CD4-positive, alpha-beta T cell (primary cell): ENCODE measurements at regions not wholly inside any gene's neighbourhood (a gene's known extent, or its start where the extent isn't known, plus 50 kb on each side); places are given as distances from the start of the nearest gene placed in this dataset.

Source experiments
- ATAC-seq: fragments of 200-7000 bp; cut with Tn5 transposase; one replicate; pipeline ENCODE4 v1.10.0; 2022; ENCODE audit warnings: mild to moderate bottlenecking; ENCODE audit not compliant: poor library complexity
- CTCF ChIA-PET: fragments of 350-600 bp; sonication (Branson Sonifier 250); formaldehyde crosslinking; loops from one replicate; lab custom pipeline; 2021; ENCODE audit warnings: antibody characterized with exemption, inconsistent platforms; lab: Charles Lee
- POLR2A ChIA-PET: fragments of 350-600 bp; sonication (Branson Sonifier 250); formaldehyde crosslinking; loops from one replicate; lab custom pipeline; 2021; ENCODE audit warnings: antibody characterized with exemption, inconsistent platforms; lab: Charles Lee
- DNase-seq, 14 experiments: peaks; one replicate each; pipeline ENCODE4 v3.0.0-alpha.2; 2013 to 2020; ENCODE audit warnings: mixed read lengths in 2 of 14
- H3K27ac ChIP-seq, 2 donors: one replicate each; pipeline versions ENCODE4 v1.5.1 to v1.7.0; 2013; ENCODE audit warnings: low read length in 2 of 2, low read depth in 1 of 2, mild to moderate bottlenecking in 1 of 2
- H3K27me3 ChIP-seq, 2 experiments: 1 replicate in 1 of 2; 2 replicates in 1 of 2; pipeline versions ENCODE4 v1.6.1 to v1.7.0; 2013; ENCODE audit warnings: low read length in 2 of 2, control low read depth in 1 of 2, mild to moderate bottlenecking in 1 of 2, moderate library complexity in 1 of 2; ENCODE audit not compliant: insufficient read depth in 2 of 2, control insufficient read depth in 1 of 2
- H3K36me3 ChIP-seq: one replicate; pipeline ENCODE4 v1.6.1; 2013; ENCODE audit warnings: low read length, control low read depth; ENCODE audit not compliant: insufficient read depth
- H3K4me1 ChIP-seq: one replicate; pipeline ENCODE4 v1.6.1; 2013; ENCODE audit warnings: low read length, control low read depth; ENCODE audit not compliant: insufficient read depth
- H3K4me3 ChIP-seq: one replicate; pipeline ENCODE4 v1.5.1; 2013; ENCODE audit warnings: mild to moderate bottlenecking, low read length, moderate library complexity
- H3K9me3 ChIP-seq, 2 experiments: 1 replicate in 1 of 2; 2 replicates in 1 of 2; pipeline versions ENCODE4 v1.6.1 to v1.7.0; 2013; ENCODE audit warnings: low read length in 2 of 2, mild to moderate bottlenecking in 2 of 2, control low read depth in 1 of 2, moderate library complexity in 1 of 2; ENCODE audit not compliant: control insufficient read depth in 1 of 2, insufficient read depth in 1 of 2
- H3K27ac Mint-ChIP-seq: one replicate; pipeline ENCODE4 v1.8.0; 2020; ENCODE audit warnings: mixed read lengths
- H3K27me3 Mint-ChIP-seq: one replicate; pipeline ENCODE4 v1.8.0; 2021; ENCODE audit warnings: mixed read lengths
- H3K36me3 Mint-ChIP-seq: one replicate; pipeline ENCODE4 v1.8.0; 2021; ENCODE audit warnings: low read depth, mixed read lengths
- H3K4me1 Mint-ChIP-seq: one replicate; pipeline ENCODE4 v1.8.0; 2021; ENCODE audit warnings: low read depth, mixed read lengths
- H3K4me3 Mint-ChIP-seq: one replicate; pipeline ENCODE4 v1.8.0; 2020; ENCODE audit warnings: mild to moderate bottlenecking, mixed read lengths
- H3K9me3 Mint-ChIP-seq: one replicate; pipeline ENCODE4 v1.8.0; 2020; ENCODE audit warnings: mixed read lengths
- CTCF ChIP-seq: fragments of 200-600 bp; IDR thresholded peaks from one replicate; pipeline ENCODE4 v1.8.0; 2022; ENCODE audit warnings: antibody characterized with exemption, mild to moderate bottlenecking
- intact Hi-C, 2 experiments: fragments of 100-400 bp; cut with DNase I in 1 of 2; cut with micrococcal nuclease in 1 of 2; formaldehyde crosslinking; loops; one replicate each; pipeline versions ENCODE4 v1.15.1 to v1.9.0; 2023 to 2025; cut with DNase I, micrococcal nuclease

GRCh38 chr18:71666481-71666880, 877.7 kb downstream of the CBLN2 start:
- no peaks in the 10 kb centered on the region for H3K36me3 Mint-ChIP-seq
- H3K4me3 ChIP-seq = no peak overlapping the region
- no peaks in the 10 kb centered on the region for H3K4me1 Mint-ChIP-seq
- CTCF ChIA-PET = no interaction called here
- TF ChIP-seq CTCF = no peak
- intact Hi-C loops = no loop called here
- H3K4me3 Mint-ChIP-seq = no peak overlapping the region
- H3K27ac Mint-ChIP-seq = no peak overlapping the region
- DNase-seq (no peak), ATAC-seq (no peak)
- H3K36me3 ChIP-seq = no peaks in the 10 kb centered on the region
- no peaks in the 10 kb centered on the region for H3K27me3 Mint-ChIP-seq
- no peaks in the 10 kb centered on the region for H3K4me1 ChIP-seq
- H3K27ac ChIP-seq = no peak overlapping the region
- H3K27me3 ChIP-seq = no peaks in the 10 kb centered on the region
- no peaks in the 10 kb centered on the region for H3K9me3 Mint-ChIP-seq
- H3K9me3 ChIP-seq = peaks cover 0 to 10% of the 10 kb centered on the region in 2 experiments
- POLR2A ChIA-PET = no interaction called here

GRCh38 chr18:71665131-71665530, 879.0 kb downstream of the CBLN2 start:
- Histone ChIP-seq H3K27me3 (no peaks in the 10 kb centered on the region), H3K36me3 (no peaks in the 10 kb centered on the region), H3K27ac (no peak overlapping the region), H3K4me1 (no peaks in the 10 kb centered on the region), H3K4me3 (no peak overlapping the region), H3K9me3 (peaks cover 0 to 10% of the 10 kb centered on the region in 2 experiments)
- no peak overlapping the region for H3K27ac Mint-ChIP-seq
- DNase-seq (no peak), ATAC-seq (no peak)
- H3K4me3 Mint-ChIP-seq = no peak overlapping the region
- peaks cover 3% of the 10 kb centered on the region for H3K9me3 Mint-ChIP-seq
- no peaks in the 10 kb centered on the region for H3K27me3 Mint-ChIP-seq
- H3K4me1 Mint-ChIP-seq = no peaks in the 10 kb centered on the region
- intact Hi-C loops = no loop called here
- TF ChIP-seq CTCF = no peak
- ChIA-PET CTCF (no interaction called here), POLR2A (interaction anchor here (0.6 kb wide), 1 partner anchor 1462 kb away, joined by 3 read pairs; no protein-coding TSS in a partner anchor)
- no peaks in the 10 kb centered on the region for H3K36me3 Mint-ChIP-seq

GRCh38 chr18:71643822-71644221, 900.3 kb downstream of the CBLN2 start:
- ATAC-seq (no peak), DNase-seq (no peak)
- Mint-ChIP-seq H3K4me3 (no peak overlapping the region), H3K9me3 (no peaks in the 10 kb centered on the region), H3K27ac (no peak overlapping the region), H3K27me3 (no peaks in the 10 kb centered on the region), H3K36me3 (no peaks in the 10 kb centered on the region), H3K4me1 (no peaks in the 10 kb centered on the region)
- Histone ChIP-seq H3K36me3 (no peaks in the 10 kb centered on the region), H3K4me1 (no peaks in the 10 kb centered on the region), H3K27ac (no peak overlapping the region), H3K9me3 (peaks cover 0 to 8% of the 10 kb centered on the region in 2 experiments), H3K27me3 (no peaks in the 10 kb centered on the region), H3K4me3 (no peak overlapping the region)
- intact Hi-C loops = loop anchor here in 1 of 2 experiments (10.0 kb wide), 1 partner anchor 61 kb away; no protein-coding TSS in a partner anchor
- TF ChIP-seq CTCF = no peak
- CTCF ChIA-PET = no interaction called here
- POLR2A ChIA-PET = no interaction called here
